ENCODE measurements at regions not wholly inside any gene's neighbourhood (a gene's known extent, or its start where the extent isn't known, plus 50 kb on each side); places are given as distances from the start of the nearest gene placed in this dataset.
A peak's percentile ranks its signal among the peaks of the same experiment; 100 is the strongest.

- no peaks in the 10 kb centered on the region for H3K27me3 ChIP-seq (ENCODE audit: control insufficient read depth, insufficient read depth, low read length)
- no CpG with 5 or more reads among the region's 3 CpGs for WGBS (ENCODE audit: insufficient coverage)
- H3K27ac ChIP-seq (ENCODE audit: low read length): no peak overlapping the region
- no peak for DNase-seq
- H3K4me3 ChIP-seq (ENCODE audit: low read length): no peak overlapping the region
- H3K4me1 ChIP-seq (ENCODE audit: control insufficient read depth, insufficient read depth, low read length): no peaks in the 10 kb centered on the region
- no peaks in the 10 kb centered on the region for H3K9me3 ChIP-seq (replicated peaks; ENCODE audit: control insufficient read depth, low read depth, low read length)
- H3K36me3 ChIP-seq (ENCODE audit: control insufficient read depth, insufficient read depth, low read length): no peaks in the 10 kb centered on the region
Measured at GRCh38 chr6:47141171-47141570, 99.0 kb upstream of the ADGRF1 start.

DNA sequence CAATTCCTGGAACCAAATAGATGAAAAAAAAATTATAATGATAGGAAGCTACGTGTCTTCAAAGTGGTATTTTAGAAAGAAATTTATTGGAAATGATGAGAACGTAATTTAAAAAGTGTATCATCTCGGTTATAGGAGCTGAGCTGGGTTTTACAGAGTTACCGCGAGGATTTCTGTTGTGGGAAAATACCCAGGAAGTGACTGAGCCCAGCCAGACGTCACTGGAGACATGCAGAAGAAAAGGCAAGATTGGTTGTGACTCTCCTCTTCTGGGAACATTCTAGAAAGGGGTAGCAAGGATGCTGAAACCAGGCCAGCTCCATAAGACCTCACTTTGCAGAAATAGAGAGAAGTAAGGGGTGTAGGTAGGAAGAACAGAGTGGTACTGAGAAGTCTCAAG, 95.9 kb upstream of the ADGRF1 start:
- WGBS (ENCODE audit: insufficient coverage): 68% methylated on average over 6 of the region's 6 CpGs
- DNase-seq: no peak

GRCh38 chr6:47137073-47137472, 94.9 kb upstream of the ADGRF1 start:
- Histone ChIP-seq H3K9me3 (replicated peaks; ENCODE audit: control insufficient read depth, low read depth, low read length) (no peaks in the 10 kb centered on the region), H3K4me3 (ENCODE audit: low read length) (no peak overlapping the region), H3K4me1 (ENCODE audit: control insufficient read depth, insufficient read depth, low read length) (peaks cover 9% of the 10 kb centered on the region), H3K27ac (ENCODE audit: low read length) (no peak overlapping the region), H3K27me3 (ENCODE audit: control insufficient read depth, insufficient read depth, low read length) (no peaks in the 10 kb centered on the region), H3K36me3 (ENCODE audit: control insufficient read depth, insufficient read depth, low read length) (no peaks in the 10 kb centered on the region)
- no peak for DNase-seq

More for the DNA sequence above, 95.9 kb upstream of the ADGRF1 start:
- H3K27me3 ChIP-seq (ENCODE audit: control insufficient read depth, insufficient read depth, low read length): no peaks in the 10 kb centered on the region
- no peak overlapping the region for H3K27ac ChIP-seq (ENCODE audit: low read length)
- peaks cover 6% of the 10 kb centered on the region for H3K4me1 ChIP-seq (ENCODE audit: control insufficient read depth, insufficient read depth, low read length)
- H3K9me3 ChIP-seq (replicated peaks; ENCODE audit: control insufficient read depth, low read depth, low read length): no peaks in the 10 kb centered on the region
- H3K4me3 ChIP-seq (ENCODE audit: low read length): no peak overlapping the region
- no peaks in the 10 kb centered on the region for H3K36me3 ChIP-seq (ENCODE audit: control insufficient read depth, insufficient read depth, low read length)

DNA sequence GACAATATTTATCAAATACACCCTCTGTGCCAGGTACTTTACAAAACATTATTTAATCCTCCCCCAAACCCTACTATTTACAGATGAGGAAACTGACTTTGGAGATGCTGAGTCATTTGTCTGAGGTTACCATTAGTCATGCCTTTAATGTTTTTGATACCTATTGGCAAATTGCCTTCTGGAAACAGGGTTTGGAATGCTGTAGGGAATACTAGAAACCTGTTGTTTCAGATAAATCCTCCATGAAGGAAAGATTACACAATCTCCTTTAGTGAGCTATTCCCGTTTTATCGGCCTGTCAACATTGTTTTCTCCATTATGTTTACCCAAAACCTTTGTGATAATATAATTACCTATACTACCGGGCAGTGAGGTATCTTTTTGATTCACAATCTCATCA, 93.6 kb upstream of the ADGRF1 start:
- Histone ChIP-seq H3K4me3 (ENCODE audit: low read length) (no peak overlapping the region), H3K27ac (ENCODE audit: low read length) (no peak overlapping the region), H3K9me3 (replicated peaks; ENCODE audit: control insufficient read depth, low read depth, low read length) (no peaks in the 10 kb centered on the region), H3K4me1 (ENCODE audit: control insufficient read depth, insufficient read depth, low read length) (peaks cover 9% of the 10 kb centered on the region), H3K27me3 (ENCODE audit: control insufficient read depth, insufficient read depth, low read length) (no peaks in the 10 kb centered on the region), H3K36me3 (ENCODE audit: control insufficient read depth, insufficient read depth, low read length) (no peaks in the 10 kb centered on the region)
- WGBS (ENCODE audit: insufficient coverage): 83% methylated on average over 1 of the region's 3 CpGs
- no peak for DNase-seq

GRCh38 chr6:47134476-47135189, 92.5 kb upstream of the ADGRF1 start:
- peak; percentile 72 for DNase-seq
- no peaks in the 10 kb centered on the region for H3K27me3 ChIP-seq (ENCODE audit: control insufficient read depth, insufficient read depth, low read length)
- H3K27ac ChIP-seq (ENCODE audit: low read length): no peak overlapping the region
- no peaks in the 10 kb centered on the region for H3K36me3 ChIP-seq (ENCODE audit: control insufficient read depth, insufficient read depth, low read length)
- H3K9me3 ChIP-seq (replicated peaks; ENCODE audit: control insufficient read depth, low read depth, low read length): no peaks in the 10 kb centered on the region
- H3K4me3 ChIP-seq (ENCODE audit: low read length): no peak overlapping the region
- WGBS (ENCODE audit: insufficient coverage): 22% methylated on average over 1 of the region's 6 CpGs
- peaks cover 12% of the 10 kb centered on the region for H3K4me1 ChIP-seq (ENCODE audit: control insufficient read depth, insufficient read depth, low read length)

DNA sequence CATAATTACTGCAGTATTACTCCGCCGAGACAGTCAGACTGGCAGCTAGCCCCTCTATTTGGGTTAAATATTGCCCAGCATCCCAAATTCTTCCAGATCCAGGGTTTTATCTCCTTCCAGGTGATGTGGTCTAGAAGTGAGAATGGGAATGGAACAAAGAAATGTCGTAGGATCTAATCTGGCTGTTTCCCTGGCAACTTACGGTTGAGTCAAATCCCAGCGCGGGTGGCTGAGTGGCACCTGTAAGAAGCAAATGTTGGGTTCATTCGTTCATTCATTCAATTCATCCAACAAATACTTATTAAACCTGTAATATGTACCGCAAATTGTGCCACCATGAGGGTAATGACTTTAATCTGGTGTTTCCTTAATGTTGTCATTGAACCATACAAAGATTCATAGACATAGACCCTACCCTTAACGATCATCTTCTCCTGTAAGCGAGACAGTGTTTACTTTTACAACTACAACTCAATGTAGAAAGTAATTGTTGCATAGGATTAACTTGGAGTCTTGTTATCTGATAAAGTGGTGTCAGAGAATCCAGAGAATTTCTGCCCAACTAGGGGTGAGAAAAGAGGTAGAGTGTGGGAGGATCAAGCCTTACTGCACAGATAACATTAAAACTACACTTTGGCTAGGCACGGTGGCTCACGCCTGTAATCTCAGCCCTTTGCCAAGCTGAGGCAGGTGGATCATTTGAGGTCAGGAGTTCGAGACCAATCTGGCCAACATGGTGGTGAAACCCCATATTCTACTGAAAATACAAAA, 91.3 kb upstream of the ADGRF1 start:
- WGBS (ENCODE audit: insufficient coverage): 78% methylated on average over 5 of the region's 13 CpGs
- Histone ChIP-seq H3K27me3 (ENCODE audit: control insufficient read depth, insufficient read depth, low read length) (no peaks in the 10 kb centered on the region), H3K9me3 (replicated peaks; ENCODE audit: control insufficient read depth, low read depth, low read length) (no peaks in the 10 kb centered on the region), H3K27ac (ENCODE audit: low read length) (no peak overlapping the region), H3K36me3 (ENCODE audit: control insufficient read depth, insufficient read depth, low read length) (no peaks in the 10 kb centered on the region), H3K4me3 (ENCODE audit: low read length) (no peak overlapping the region), H3K4me1 (ENCODE audit: control insufficient read depth, insufficient read depth, low read length) (peaks cover 12% of the 10 kb centered on the region)
- no peak for DNase-seq

- WGBS (ENCODE audit: insufficient coverage): 38% methylated on average over 1 of the region's 1 CpG
- no peak overlapping the region for H3K4me3 ChIP-seq (ENCODE audit: low read length)
- no peaks in the 10 kb centered on the region for H3K36me3 ChIP-seq (ENCODE audit: control insufficient read depth, insufficient read depth, low read length)
- H3K9me3 ChIP-seq (replicated peaks; ENCODE audit: control insufficient read depth, low read depth, low read length): no peaks in the 10 kb centered on the region
- peaks cover 12% of the 10 kb centered on the region for H3K4me1 ChIP-seq (ENCODE audit: control insufficient read depth, insufficient read depth, low read length)
- no peaks in the 10 kb centered on the region for H3K27me3 ChIP-seq (ENCODE audit: control insufficient read depth, insufficient read depth, low read length)
- no peak for DNase-seq
- H3K27ac ChIP-seq (ENCODE audit: low read length): no peak overlapping the region
Measured at GRCh38 chr6:47132724-47133123, 90.6 kb upstream of the ADGRF1 start.

- no peaks in the 10 kb centered on the region for H3K9me3 ChIP-seq (replicated peaks; ENCODE audit: control insufficient read depth, low read depth, low read length)
- no peak overlapping the region for H3K4me3 ChIP-seq (ENCODE audit: low read length)
- DNase-seq: no peak
- no peak overlapping the region for H3K27ac ChIP-seq (ENCODE audit: low read length)
- no peaks in the 10 kb centered on the region for H3K36me3 ChIP-seq (ENCODE audit: control insufficient read depth, insufficient read depth, low read length)
- H3K4me1 ChIP-seq (ENCODE audit: control insufficient read depth, insufficient read depth, low read length): peaks cover 16% of the 10 kb centered on the region
- H3K27me3 ChIP-seq (ENCODE audit: control insufficient read depth, insufficient read depth, low read length): no peaks in the 10 kb centered on the region
- WGBS (ENCODE audit: insufficient coverage): no CpG with 5 or more reads among the region's 2 CpGs
Measured at GRCh38 chr6:47131773-47132172, 89.6 kb upstream of the ADGRF1 start.

GRCh38 chr6:47130086-47130485, 88.0 kb upstream of the ADGRF1 start:
- Histone ChIP-seq H3K9me3 (replicated peaks; ENCODE audit: control insufficient read depth, low read depth, low read length) (no peaks in the 10 kb centered on the region), H3K27ac (ENCODE audit: low read length) (no peak overlapping the region), H3K36me3 (ENCODE audit: control insufficient read depth, insufficient read depth, low read length) (no peaks in the 10 kb centered on the region), H3K4me3 (ENCODE audit: low read length) (no peak overlapping the region), H3K27me3 (ENCODE audit: control insufficient read depth, insufficient read depth, low read length) (no peaks in the 10 kb centered on the region), H3K4me1 (ENCODE audit: control insufficient read depth, insufficient read depth, low read length) (peaks cover 19% of the 10 kb centered on the region)
- DNase-seq: peak; percentile 36
- no CpG with 5 or more reads among the region's 3 CpGs for WGBS (ENCODE audit: insufficient coverage)

DNA sequence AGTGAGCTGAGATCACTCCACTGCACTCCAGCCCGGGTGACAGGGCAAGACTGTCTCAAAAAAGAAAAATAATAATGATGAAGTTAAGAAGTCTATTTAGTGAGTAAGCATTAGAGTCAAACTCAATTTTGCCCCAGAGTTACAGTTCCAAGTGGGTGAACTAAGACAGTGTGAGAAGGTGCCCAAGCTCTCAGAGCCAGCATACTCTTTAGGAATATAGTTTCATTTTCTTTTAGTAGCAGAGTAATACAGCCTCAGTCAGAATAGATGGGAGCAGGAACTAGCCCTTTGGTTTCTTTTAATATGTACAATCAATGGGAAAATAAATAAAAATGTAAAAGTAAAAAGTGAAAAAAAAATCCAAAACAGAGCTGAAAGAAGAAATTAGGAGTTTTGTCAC, 87.0 kb upstream of the ADGRF1 start:
- Histone ChIP-seq H3K36me3 (ENCODE audit: control insufficient read depth, insufficient read depth, low read length) (no peaks in the 10 kb centered on the region), H3K9me3 (replicated peaks; ENCODE audit: control insufficient read depth, low read depth, low read length) (no peaks in the 10 kb centered on the region), H3K4me1 (ENCODE audit: control insufficient read depth, insufficient read depth, low read length) (peaks cover 16% of the 10 kb centered on the region), H3K4me3 (ENCODE audit: low read length) (no peak overlapping the region), H3K27ac (ENCODE audit: low read length) (no peak overlapping the region), H3K27me3 (ENCODE audit: control insufficient read depth, insufficient read depth, low read length) (no peaks in the 10 kb centered on the region)
- DNase-seq: no peak
- 40% methylated on average over 1 of the region's 1 CpG for WGBS (ENCODE audit: insufficient coverage)
